HG03045 (cell line): ENCODE measurements at regions not wholly inside any gene's neighbourhood (a gene's known extent, or its start where the extent isn't known, plus 50 kb on each side); places are given as distances from the start of the nearest gene placed in this dataset.

Experiments
- ATAC-seq: cut with Tn5 transposase; IDR thresholded peaks from one replicate; pipeline ENCODE4 v1.9.1; 2021; ENCODE audit warnings: mild to moderate bottlenecking, moderate library complexity; ENCODE audit not compliant: unreplicated experiment

DNA sequence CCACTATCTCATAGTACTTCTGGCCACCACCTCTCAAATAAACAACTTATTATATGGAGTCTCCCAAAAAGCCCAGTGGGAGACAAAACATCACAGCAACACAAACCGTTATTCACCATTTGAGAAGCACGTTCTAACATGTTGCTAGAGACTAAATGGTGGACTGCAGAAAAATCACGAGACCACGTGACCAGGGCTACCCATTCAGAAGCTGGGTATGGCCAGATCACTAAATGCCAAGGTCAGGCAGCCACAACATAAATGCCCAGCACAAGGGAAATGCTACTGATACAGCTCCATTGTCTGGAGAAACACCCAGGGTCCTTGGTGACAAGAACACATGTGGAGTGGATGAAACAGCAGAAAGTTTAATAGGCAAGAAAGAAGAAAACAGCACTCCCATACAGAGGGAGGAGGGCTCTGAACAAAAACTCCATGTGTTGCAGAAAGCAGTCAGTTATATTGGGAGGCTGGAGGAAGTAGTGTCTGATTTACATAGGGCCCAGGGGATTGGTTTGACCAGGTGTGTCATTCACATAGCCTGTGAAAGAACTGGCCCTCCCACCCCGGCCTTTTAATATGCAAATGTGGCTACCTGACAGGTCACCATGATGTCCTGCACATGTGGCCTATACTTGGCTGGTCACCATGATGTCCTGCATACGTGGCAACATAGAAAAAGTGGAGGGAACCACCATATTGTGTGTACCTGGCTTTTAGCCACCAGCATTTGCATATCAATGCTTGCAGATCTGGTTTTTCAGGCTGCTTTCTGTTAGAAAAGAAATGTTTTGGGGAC is 97.2 kb downstream of the TRIM36 start:
- ATAC-seq: no peak

DNA sequence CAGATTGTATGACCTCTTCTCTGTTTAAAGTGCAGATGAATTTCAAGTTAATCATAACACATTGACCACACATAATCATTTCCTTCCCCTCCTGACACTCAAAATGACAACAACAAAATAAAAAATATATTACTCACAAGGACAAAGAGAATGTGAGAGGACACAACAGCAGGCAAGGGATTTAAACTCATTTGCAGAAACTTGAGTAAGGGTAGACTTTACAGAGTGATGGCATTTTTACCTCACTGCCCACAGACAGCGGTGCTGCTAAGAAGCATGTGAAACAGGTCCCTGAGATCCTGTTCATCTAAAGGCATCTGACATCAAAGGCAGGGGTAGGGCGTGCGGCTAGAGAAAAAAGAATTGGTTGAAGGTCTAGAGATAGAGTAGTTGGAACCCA is 99.0 kb downstream of the TRIM36 start:
- no peak for ATAC-seq

DNA sequence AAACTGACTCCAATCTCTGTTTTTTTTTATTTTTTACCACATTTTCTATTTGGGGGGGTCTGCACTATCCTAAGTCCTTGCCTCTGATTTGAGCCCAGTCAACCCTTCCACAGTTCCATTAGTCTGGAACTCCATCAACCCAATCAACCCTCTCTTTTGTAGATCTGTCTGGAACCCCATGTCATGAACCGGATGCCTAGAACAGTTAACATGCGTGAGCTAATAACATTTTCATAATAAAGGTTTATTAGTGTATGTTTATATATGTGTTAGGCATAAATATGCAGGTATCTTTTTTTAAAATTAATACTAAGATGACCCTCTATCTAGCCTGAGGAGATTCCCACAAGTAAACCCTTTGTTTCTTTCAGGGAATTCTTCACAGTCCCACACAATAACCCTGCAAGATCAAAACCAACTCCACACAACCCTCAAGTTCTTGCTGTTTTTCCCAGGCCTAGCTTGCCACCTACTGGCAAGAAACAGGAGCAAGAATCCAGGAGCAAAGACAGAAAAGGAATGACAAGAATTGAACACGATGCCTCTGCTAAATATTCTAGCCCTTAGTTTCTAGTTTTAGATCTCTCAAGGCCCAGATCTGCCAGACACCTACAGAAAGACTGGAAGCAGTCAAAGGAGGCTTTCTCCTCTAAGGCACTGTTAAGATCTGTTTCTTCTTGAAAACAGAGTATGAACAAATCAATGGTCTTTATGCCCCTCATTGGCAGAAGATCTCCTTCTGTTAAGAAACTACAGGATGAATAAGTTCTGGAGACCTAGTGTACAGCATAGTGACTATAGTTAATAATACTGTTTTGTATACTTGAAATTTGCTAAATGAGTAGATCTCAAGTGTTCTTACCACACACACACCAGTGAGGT is 100.4 kb downstream of the TRIM36 start:
- ATAC-seq: peak; percentile 52

DNA sequence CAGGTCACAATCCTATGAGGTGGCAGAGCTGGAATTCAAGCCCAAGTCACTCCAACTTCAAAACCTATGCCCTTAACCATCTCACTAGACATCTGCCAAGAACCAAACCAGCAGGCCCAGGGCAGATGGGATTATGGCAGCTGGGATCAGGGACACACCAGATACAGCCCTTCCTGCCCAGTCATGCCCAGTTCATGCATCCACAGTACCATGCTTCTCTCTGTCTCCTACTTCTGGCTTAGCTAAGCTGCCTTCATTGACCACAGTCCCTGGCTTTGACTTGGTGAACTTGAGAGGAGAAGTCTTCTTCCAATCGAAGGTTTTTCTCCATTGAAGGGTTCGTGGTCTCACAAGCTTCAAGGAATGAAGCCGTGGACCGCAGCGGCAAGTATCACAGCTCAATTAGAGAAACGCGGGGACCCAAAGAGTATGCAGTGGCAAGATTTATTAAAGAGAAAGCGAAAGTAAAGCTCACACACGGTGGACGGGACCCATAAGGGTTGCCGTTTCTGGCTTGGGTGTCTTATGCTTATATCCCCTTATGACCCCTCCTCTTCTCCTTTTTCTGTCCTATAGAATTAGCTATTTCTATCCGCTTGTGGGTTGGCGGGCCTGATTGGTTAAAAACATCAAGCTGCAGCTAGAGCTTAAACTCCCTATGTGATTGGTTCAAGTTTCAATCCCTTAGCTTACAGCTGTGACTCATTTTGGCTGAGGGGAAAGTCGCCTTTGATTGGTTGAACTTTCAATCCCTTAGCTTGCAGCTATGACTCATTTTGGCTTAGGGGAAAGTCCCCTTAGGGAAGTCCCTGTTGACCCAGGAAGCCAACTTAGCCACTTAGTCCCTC is 101.2 kb downstream of the TRIM36 start:
- peak; percentile 79 for ATAC-seq

DNA sequence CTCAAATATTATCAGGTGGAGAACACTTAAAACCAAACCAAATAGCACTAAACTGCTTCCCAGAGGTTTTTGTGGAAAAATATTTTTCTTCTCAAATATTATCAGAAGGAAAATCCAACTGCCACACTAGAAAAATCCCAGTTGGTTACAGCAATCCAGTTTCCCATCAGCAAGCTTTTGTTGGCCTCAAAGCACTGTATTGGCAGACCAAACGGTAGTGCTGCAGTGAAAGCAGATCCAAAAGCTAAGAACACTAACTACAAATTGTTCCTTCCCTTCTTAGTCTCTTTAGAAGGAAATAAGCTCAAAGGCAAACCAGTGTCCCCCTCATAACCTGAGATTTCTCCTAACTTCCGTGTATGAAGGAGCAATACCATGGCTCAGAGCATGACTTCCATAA is 105.3 kb downstream of the TRIM36 start:
- ATAC-seq: no peak

DNA sequence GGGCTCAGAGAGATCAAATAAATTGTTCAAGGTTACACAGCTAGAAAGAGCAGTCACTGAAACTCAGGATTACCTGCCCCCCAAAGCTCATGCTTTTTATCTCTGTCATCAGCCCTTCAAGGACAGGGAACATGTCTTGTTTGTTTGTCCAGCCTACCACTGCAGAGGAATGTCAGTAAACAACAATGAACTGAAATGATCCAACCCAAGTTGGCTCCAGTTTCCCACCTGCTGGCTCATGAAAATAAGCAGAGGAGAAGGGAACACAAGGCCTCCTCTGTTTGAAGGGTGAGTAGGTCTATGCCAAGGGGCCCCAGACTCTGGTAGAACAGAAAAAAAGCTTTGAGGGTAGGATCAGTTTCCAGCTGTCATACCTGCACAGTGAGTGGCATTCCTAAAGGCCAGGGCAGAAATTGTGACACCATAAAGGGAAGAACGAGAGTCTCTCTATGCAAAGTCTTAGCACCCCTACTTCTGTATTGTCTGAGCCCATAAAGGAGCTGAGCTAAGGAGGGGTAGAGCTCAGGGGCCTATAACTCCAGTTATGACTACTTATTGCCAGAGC is 115.2 kb downstream of the TRIM36 start:
- no peak for ATAC-seq

DNA sequence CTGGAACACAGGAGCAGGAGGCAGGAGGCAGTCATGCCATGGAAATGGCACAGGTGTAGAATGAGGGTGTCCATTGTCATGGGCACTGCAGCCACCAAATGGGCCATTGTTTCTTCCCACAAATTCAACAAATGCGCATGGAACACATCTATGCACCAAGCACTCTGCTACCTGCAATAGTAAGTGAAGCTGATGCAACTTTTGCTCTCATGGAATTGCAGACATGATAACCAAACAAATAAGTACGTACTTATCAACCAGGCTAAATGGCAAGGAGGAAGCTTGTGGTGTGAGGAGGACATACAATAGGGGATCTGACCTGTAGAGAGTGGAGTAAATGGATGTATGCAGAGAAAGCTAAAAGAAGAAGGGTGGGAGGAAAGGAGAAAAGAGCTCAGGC is 116.8 kb downstream of the TRIM36 start:
- no peak for ATAC-seq

DNA sequence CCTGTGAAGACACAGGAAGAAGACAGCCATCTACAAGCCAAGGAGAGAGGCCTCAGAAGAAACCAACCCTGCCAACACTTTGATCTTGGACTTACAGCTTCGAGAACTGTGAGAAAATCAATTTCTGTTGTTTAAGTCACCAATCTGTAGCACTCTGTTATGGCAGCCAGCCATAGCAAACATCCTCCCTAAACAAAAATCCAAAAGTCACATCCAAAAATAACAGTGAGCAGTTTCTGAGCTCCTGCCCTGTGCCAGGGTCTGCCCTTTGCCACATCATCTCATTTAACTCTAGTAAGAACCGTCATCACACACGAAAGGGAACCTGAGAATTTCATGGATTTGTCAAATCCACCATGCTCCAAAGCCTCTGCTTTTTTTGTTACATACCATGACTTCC is 118.8 kb downstream of the TRIM36 start:
- ATAC-seq: no peak

DNA sequence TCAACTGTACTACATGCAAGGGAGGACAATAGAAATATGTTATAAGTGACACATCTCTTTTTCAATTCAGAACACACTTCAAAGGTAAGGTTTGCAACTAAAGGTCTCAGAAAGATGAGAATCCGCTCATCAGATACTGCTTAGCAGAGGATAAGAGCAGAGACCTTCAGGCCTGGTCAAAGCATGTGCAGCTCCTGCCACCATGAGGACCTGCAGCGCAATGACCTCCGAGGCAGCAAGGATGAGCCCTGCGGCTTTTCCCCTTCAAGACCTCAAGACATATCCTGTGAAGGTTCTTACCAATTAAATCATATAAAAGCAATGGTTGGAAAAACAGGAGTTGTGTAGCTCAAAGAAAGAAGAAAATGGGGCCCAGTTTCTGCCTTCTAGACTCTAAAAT is 135.8 kb downstream of the TRIM36 start:
- no peak for ATAC-seq

DNA sequence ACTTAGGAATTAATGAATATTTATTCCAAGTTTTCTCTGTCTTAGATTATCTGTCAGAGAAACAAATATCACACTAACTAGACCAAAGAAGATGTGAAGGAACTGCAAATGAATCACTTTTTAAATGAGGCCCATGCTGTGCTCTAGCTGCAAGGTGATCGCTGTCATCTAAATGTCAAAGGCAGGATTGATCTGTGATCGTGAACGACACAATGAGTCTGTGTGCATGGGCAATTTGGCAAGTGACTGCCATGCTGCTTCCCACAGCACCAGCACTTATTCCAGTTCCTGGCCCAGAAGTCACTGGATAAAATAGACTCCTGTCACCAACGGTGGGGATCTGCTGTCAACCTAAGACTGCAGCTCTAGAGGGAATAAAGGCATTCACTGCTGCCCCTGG is 141.2 kb downstream of the TRIM36 start:
- no peak for ATAC-seq

DNA sequence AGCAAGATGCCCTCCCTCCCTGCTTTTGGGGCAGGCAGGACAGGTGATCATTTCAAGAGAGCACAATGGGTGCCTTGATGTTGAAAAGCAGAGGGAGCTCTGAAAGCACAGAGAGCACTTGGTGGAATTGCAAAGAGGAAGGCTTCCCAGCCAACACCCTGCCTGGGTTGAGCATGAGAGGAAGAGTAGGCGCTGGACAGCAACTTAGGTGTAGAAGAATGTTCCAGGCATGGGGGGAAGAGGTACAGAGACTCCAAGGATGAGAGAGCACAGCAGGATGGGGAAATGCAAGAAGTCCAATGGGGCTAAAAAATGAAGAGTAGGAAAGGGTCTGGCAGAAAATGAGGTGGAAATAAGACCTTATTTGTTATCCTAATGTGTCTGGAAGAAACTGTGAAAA is 144.8 kb downstream of the TRIM36 start:
- no peak for ATAC-seq

DNA sequence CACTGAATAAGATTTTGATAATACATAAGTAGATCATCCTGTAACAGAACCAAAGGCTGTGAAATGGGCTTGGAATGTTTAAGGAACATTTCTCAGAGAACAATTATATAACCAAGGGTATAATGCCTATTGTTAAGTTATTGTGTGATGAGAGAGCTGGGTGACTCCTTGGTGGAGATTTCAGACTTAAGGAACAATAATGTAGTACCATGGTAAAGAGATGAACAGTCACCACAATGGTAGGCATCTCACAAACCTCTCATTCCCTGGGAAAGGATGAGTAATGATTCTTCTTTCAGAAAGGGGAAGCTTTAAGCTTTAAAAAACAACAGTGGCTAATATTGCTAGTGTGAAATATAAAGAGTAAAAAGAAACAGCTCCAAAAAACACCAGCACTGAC is 147.4 kb downstream of the TRIM36 start:
- ATAC-seq: no peak

DNA sequence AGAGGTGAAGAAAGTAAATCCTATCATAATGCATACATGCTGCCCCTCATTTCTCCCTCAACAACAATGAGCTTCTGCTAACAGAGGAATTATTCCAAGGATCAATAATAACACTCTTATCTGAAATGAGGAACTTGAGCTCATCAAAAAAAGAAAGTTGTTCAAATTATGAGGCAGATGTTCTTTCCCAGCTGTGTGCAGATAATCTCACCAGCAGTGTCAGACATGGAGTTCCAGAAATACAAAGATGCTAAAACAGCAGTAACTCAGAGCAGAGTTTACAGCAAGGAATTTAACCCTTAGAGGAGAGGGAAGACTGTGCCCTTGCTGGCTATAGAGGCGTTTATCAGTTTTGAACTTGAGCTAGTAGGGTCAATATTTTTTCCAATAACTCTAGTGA is 153.1 kb downstream of the TRIM36 start:
- no peak for ATAC-seq

DNA sequence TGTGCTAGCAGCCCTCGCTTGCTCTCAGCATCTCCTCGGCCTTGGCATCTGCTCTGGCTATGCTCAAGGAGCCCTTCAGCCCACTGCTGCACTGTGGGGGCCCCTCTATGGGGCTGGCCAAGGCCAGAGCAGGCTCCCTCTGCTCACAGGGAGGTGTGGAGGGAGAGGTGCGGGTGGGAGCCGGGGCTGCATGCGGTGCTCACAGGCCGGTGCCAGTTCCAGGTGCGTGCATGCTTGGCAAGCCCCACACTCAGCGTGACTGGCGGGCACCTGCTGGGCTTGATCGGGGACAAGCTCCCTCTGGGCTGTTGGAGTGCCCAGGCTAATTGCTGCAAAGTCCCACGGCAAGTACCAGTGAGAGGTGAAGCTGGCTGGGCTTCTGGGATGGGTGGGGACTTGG is 170.5 kb downstream of the TRIM36 start:
- no peak for ATAC-seq

DNA sequence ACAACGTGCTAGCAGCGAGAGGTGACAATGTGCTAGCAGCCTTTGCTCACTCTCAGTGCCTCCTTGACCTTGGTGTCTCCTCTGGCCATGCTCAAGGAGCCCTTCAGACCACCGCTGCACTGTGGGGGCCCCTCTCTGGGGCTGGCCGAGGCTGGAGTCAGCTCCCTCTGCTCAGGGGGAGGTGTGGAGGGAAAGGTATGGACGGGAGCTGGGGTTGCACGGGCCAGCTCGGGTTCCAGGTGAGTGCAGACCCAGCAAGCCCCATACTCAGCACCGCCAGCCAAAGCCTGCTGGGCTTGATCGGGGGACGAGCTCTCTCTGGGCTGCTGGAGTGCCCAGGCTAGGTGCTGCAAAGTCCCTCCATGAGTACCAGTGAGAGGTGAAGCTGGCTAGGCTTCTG is 180.2 kb downstream of the TRIM36 start:
- no peak for ATAC-seq

DNA sequence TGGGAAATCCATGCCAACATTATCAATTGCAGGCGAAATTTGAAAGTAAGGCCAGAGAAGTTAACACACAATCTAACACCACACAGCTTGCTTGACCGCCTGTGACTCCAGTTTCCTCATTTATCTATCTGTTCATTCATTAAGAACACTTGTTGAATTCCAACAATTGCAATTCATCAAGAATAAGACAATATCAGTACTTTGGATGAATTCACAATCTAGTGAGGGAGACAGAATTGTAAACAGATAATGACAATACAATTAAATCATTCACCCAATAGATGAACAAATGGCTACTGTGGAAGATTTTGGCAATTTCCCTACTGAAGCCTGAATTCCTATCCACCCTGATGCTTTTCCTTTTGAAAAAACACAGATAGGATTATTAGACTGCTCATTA is 181.6 kb downstream of the TRIM36 start:
- no peak for ATAC-seq

DNA sequence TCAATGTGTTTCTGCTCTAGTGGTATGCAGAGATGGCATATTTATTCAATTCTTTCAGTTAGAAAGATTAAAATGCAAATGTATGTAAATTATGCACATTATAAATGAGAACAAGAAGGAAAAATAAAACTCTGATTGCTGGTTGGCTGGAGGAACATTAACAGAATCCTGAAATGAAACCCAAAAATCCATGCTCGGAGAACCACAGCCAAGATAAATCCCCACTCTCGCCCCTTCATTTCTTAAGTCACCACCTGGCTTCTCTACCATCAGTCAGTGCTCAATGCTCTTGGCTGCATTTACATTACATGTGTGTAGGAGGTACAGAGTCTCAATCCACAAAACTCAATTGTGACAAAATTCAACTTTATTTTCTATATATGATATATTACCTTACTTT is 184.9 kb downstream of the TRIM36 start:
- ATAC-seq: no peak

DNA sequence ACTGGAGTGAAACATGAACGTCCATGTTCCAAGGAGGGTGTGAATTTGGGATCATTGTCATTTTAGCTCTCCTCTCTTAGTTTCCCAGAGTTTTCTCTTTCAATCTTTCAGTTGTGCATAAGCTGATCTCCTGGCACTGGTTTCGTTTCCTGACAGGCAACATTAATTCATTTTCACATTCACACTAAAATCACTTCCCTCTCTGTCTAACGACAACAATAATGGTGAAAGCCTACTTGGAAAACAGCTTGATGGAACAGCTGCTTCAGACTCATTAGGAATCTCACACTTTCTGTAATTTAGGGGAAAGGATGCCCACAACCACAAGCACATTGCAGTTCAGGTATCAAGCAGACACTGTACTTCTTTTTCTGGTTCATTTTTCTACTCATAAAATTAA is 188.6 kb downstream of the TRIM36 start:
- no peak for ATAC-seq

DNA sequence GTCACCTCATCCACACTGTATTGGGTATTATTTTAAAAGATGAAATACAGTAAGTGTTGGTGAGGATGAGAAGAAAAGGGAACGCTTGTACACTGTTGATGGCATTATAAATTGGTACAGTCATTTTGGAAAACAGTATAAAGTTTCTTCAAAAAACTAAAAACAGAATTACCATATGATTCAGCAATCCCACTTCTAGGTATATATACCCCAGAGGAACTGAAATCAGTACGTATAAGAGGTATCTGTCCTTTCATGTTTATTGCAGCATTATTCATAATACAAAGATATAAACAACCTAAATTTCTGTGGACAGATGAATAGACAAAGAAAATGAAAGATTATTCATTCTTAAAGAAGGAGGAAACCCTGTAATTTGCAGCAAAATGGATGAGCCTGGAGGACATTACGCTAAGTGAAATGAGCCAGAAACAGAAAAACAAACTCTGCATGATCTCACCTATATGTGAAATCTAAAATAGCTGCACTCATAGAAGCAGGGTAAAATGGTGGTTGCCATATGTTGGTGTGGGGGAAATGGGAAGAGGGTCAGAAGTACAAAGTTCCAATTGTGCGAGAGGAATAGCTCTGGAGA is 191.6 kb downstream of the TRIM36 start:
- no peak for ATAC-seq

DNA sequence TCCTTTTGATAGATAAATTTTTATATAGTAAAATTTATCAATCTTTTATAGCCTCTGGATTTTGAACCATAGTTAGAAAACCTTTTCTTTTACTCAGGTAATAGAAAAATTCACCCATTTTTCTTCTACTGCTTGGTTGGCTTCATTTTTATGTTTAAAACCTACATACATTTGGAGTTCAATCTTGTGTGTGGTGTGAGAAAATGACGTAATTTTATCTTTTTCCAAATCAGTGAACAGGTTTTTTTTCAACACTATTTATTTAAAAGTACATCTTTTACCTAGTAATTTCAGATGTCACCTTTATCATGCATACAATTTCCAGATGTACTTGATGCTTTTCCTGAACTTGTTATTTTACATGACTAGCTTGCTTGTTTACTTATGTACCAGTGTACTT is 200.2 kb downstream of the TRIM36 start:
- no peak for ATAC-seq

DNA sequence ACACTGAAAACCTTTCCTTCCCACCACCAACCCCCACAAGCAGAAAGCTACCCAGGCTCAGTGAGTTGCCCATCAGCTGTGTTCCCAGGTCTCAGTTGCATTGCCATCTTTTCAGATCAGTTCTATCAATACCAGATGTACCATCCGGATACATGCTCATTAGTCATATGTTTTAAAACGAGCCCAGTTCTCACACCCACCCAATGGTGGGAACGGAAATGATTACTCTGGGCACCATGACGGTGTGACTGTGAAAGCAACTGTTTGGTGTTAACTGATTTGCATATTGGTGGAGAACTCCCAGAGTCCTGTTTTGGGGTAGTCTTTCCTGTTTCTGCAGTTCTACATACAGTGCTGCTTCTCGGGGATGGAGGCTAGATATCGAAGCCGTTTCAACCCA is 212.3 kb downstream of the TRIM36 start:
- ATAC-seq: no peak
